ENCODE measurements at regions not wholly inside any gene's neighbourhood (a gene's known extent, or its start where the extent isn't known, plus 50 kb on each side); places are given as distances from the start of the nearest gene placed in this dataset.
"Not testable (repeated sequence)": the region's sequence is repeated elsewhere in the genome, so short reads cannot be mapped to it uniquely, and the experiment has no call there.

GRCh38 chr11:37402663-37403062 is 804.6 kb upstream of the RAG2 start:
- no peak for DNase-seq

GRCh38 chr11:37394236-37394870 is 796.3 kb upstream of the RAG2 start:
- DNase-seq, result no peak

DNA sequence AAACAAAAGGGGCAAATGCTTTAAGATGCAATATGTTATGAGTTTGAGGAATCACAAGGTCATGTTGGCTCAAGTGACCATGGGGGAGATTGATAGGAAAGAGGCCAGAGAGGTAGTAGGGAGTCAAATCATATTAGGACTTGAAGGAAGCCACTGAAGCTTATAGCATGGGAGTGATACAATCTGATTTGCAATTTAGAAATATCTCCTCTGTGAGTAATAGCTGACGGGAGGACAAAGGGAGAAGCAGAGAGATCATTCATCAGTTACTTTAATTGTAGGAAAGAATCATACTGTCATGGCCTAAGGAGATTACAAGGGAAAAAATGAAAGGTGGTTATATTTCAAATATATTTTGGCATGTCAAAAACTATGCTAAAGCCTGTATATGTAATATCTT is 793.6 kb upstream of the RAG2 start:
- DNase-seq, result no peak

GRCh38 chr11:37390576-37391083 is 792.6 kb upstream of the RAG2 start:
- peak; percentile 14 for DNase-seq

DNA sequence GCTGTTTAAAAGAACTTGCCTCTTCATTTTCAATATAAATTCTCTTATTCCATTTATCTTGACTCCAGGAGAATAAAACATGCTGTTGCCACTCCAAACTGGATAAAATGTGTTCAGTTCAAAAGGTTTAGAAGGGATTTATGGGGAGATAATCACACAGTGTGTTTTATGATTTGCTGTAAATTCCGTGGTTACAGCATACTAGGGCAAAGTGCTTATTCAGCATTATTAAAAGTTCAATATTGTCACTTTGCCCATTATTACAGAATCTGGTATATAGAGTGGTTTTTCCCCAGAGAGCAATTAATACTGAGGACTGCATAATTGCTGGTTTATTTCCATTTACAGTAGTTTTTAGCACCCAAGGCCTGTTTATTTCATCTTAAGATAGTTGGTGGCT is 780.9 kb upstream of the RAG2 start:
- no peak for DNase-seq

GRCh38 chr11:37372667-37373066 is 774.6 kb upstream of the RAG2 start:
- DNase-seq, result no peak

- no peak for DNase-seq
These were observed 773.4 kb upstream of the RAG2 start for GRCh38 chr11:37371346-37371970.

GRCh38 chr11:37370817-37371216 is 772.8 kb upstream of the RAG2 start:
- DNase-seq, result no peak

DNA sequence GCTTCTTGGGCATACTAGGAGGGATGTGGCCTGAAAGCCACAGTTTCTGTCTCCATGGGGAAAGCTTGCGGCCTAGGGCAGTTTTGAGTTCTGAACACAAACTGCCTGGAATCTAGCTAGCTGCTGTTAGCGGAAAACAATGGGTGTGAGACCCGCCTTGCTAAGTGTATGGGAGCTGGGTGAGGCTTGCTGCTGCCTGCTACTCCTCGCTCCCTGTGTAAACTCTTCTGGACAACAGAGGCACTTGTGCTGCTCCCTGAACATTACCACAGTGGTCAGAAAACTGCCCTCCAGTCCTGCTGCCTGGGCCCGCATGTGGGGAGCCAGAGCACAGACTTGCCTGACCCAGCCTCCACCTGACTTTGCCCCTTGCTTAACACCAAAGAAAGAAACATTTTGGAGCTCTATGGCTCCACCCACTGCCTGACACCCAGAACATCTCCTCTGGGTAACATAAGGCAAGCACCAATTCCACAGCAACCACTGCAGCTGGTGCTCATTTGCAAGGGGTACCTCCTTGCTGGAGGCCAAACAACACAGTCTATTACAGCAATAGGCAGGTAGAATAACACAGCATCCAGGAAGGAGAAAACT is 766.3 kb upstream of the RAG2 start:
- no peak for DNase-seq

GRCh38 chr11:37353192-37353591 is 755.2 kb upstream of the RAG2 start:
- no peak for DNase-seq

DNA sequence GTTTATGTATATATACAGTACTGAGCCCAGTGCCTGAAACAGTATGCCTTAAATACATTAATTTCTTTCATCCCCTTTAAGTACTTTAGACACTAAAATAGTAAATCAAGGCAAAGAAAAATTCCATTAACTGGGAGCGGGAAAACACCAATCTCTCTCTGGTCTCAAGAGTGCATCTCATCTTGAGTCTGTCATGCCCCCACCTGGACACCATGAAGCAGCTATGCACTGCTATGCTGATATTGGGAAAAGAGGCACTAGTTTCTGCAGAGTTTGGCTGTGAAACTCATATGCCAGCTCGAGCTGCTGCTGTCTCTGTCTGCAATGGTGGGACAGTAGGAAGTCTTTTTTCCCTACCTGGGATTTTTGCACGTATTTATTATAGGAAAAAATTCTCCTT is 754.4 kb upstream of the RAG2 start:
- DNase-seq, result no peak

GRCh38 chr11:37343290-37343689 is 745.3 kb upstream of the RAG2 start:
- DNase-seq, result no peak

DNA sequence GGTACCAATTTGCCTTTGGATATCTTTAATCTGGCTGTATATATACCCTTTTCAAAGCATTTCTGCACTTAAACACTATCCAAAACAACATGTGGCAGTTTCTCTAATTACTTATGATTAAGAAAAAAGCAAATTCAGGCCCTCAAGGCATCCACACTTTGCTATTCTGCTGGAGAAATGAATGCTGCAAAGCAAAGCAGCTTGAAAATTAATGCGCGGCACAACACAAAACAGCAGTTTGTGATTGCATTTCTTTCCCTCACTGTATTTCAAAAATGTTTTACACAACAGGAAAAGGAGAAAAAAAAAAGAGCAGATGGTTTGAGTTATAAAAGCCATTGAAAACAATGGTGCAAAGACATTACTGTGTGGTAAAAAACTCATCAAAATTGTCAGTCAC is 738.4 kb upstream of the RAG2 start:
- no peak for DNase-seq

- DNase-seq, result no peak
These were observed 735.3 kb upstream of the RAG2 start for GRCh38 chr11:37333345-37333744.

GRCh38 chr11:37323843-37324242 is 725.8 kb upstream of the RAG2 start:
- no peak for DNase-seq

DNA sequence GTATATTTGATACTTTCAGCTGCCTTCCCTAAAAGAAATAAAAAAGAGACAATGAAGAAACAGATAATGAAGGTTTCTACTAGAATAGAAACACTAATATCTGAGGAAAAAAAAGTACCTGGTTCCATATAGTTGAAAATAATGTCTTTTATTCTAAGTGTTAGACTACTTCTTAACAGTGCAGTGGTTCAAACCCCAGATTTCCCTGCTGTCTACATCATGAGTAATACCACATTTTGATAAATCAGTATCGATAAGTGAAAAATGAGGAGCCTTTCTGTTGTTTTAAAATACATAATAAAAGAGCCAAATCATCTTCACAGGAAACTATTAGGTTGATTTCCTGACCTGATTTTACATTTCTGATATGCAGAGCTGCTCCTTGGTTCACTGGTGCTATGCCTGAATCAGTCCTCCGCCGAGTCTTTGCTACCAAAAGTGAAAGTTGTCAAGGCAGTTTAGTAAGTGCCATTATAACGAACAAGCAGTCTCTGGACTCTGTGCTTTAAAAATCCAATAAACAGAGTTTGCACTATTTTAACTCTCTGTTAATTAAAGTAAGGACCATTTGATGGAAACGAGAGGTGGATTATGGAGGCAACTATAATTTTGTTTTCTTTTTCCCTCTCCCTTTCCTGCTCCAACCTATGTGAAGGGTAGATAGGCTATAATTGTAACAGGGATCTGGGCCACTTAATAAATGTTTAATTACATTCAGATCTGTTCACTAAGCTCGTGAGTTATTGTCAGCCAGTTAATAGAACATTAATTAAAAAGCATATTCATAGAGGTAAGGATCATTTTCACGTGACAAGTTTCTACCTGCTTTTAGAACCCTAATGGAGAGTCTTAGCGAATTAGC is 724.5 kb upstream of the RAG2 start:
- no peak for DNase-seq

GRCh38 chr11:37320921-37321320 is 722.9 kb upstream of the RAG2 start:
- no peak for DNase-seq

- DNase-seq, result no peak
These were observed 719.8 kb upstream of the RAG2 start for GRCh38 chr11:37317803-37318202.

GRCh38 chr11:37313266-37313665 is 715.2 kb upstream of the RAG2 start:
- no peak for DNase-seq

GRCh38 chr11:37306563-37306962 is 708.5 kb upstream of the RAG2 start:
- DNase-seq, result no peak

GRCh38 chr11:37301405-37301804 is 703.4 kb upstream of the RAG2 start:
- DNase-seq, result not testable (repeated sequence)

DNA sequence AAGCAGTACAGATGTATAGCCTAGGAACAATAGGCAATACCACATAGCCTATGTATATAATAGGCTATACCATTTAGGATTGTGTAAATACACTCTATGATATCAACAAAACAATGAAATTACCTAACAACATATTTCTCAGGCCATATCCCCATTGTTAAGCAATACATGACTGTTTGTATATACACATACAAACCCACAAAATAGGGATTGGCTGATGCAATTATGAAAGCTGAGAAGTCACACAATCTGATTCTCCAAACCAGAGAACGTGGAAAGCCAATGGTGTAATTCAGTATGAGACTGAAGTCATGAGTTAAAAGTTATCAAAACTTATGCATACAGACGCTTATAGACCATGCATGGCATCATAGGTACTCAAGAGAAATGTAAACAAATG is 700.1 kb upstream of the RAG2 start:
- no peak for DNase-seq

- no peak for DNase-seq
These were observed 688.9 kb upstream of the RAG2 start for GRCh38 chr11:37286890-37287289.
